ENCODE measurements at regions not wholly inside any gene's neighbourhood (a gene's known extent, or its start where the extent isn't known, plus 50 kb on each side); places are given as distances from the start of the nearest gene placed in this dataset.

DNA sequence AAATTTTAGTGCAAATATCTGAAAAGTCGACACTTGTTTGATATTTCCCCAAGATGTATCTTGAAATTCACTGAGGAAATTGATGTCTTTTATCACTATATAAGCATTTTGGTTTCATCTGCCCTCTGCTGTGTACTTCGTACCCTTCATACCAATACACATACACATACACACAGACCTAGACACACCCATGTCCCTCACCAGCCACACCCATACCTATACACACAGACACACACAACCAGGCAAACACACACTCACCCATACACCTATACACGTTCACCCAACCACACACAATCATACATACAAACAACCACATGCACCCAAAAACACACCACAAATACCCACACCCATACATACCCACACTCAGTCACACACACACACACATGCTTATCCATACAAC is 367.8 kb downstream of the HINT1 start:
- H3K27ac ChIP-seq, result no peak overlapping the region
- no peak for TF ChIP-seq POLR2A (IDR thresholded peaks at IDR 0.05)
- H3K27me3 ChIP-seq, result no peaks in the 10 kb centered on the region
- DNase-seq, result no peak
- no peaks in the 10 kb centered on the region for H3K36me3 ChIP-seq
- H3K4me3 ChIP-seq, result no peak overlapping the region
- H3K4me1 ChIP-seq, result no peaks in the 10 kb centered on the region
- H3K9me3 ChIP-seq, result no peaks in the 10 kb centered on the region

DNA sequence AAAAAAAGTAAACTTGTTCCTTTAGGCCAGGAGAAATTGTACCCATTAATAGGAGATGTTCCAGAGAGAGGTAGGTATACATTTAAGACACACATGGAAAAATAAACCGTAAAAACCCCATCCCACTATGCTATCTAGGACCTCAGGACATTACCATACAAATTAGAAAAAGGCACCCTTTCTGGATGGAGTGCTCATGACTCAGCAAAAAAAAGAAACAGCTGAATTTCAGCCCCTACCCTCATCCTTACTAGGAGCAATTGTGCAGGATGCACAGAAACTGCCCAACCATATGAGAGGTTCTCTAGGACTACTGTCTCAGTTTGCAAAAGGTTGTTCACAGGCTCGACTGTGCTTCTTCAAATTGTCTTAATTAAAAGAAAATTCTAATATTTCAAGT is 368.2 kb downstream of the HINT1 start:
- no peak for DNase-seq
- no peaks in the 10 kb centered on the region for H3K4me1 ChIP-seq
- H3K27ac ChIP-seq, result no peak overlapping the region
- no peaks in the 10 kb centered on the region for H3K27me3 ChIP-seq
- no peaks in the 10 kb centered on the region for H3K36me3 ChIP-seq
- H3K9me3 ChIP-seq, result no peaks in the 10 kb centered on the region
- TF ChIP-seq, protein P1, sequence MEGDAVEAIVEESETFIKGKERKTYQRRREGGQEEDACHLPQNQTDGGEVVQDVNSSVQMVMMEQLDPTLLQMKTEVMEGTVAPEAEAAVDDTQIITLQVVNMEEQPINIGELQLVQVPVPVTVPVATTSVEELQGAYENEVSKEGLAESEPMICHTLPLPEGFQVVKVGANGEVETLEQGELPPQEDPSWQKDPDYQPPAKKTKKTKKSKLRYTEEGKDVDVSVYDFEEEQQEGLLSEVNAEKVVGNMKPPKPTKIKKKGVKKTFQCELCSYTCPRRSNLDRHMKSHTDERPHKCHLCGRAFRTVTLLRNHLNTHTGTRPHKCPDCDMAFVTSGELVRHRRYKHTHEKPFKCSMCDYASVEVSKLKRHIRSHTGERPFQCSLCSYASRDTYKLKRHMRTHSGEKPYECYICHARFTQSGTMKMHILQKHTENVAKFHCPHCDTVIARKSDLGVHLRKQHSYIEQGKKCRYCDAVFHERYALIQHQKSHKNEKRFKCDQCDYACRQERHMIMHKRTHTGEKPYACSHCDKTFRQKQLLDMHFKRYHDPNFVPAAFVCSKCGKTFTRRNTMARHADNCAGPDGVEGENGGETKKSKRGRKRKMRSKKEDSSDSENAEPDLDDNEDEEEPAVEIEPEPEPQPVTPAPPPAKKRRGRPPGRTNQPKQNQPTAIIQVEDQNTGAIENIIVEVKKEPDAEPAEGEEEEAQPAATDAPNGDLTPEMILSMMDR (IDR thresholded peaks at IDR 0.05), result no peak
- TF ChIP-seq POLR2A (IDR thresholded peaks at IDR 0.05), result no peak
- H3K4me3 ChIP-seq, result no peak overlapping the region

DNA sequence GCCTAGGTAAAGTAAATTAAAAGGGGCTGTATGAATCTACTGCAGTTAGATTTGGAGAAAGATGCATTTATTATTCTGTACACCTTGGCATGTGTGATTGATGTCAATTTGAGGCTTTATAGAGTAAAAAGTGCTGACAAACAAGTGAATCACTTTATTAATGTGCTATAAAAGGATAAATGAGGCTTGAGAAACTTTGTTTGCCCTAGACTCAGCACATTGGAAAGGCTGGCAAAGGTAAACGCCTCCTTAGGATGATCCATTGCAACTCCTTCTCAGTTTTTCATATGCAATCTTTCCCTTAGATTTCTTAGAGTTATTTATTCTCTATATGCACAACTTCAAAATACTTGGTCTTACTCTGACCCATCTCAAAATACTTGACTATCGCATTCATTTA is 369.0 kb downstream of the HINT1 start:
- Histone ChIP-seq H3K36me3 (no peaks in the 10 kb centered on the region), H3K9me3 (no peaks in the 10 kb centered on the region), H3K4me3 (no peak overlapping the region), H3K27ac (no peak overlapping the region), H3K27me3 (no peaks in the 10 kb centered on the region), H3K4me1 (no peaks in the 10 kb centered on the region)
- DNase-seq, result no peak
- TF ChIP-seq POLR2A (IDR thresholded peaks at IDR 0.05), result no peak
- TF ChIP-seq, protein P1 (IDR thresholded peaks at IDR 0.05), result no peak

DNA sequence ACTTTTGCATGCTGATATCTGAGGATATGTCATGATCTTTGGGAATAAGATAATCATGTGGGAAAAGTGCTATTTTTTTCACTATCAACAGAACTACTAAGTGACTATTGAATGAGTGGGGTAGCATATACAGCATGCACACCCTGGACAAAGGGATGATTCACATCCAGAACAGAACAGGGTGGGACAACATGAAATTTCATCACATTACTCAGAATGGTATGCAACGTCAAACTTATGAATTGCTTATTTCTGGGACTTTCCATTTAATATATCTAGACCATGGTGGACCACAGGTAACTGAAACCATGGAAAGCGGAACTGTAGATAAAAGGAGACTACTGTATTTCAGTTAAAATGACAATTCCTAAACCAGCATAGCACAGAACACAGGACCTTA is 370.0 kb downstream of the HINT1 start:
- DNase-seq, result no peak
- no peaks in the 10 kb centered on the region for H3K36me3 ChIP-seq
- no peak overlapping the region for H3K27ac ChIP-seq
- no peaks in the 10 kb centered on the region for H3K4me1 ChIP-seq
- no peaks in the 10 kb centered on the region for H3K9me3 ChIP-seq
- no peaks in the 10 kb centered on the region for H3K27me3 ChIP-seq
- no peak for TF ChIP-seq POLR2A (IDR thresholded peaks at IDR 0.05)
- TF ChIP-seq, protein P1 (IDR thresholded peaks at IDR 0.05), result no peak
- H3K4me3 ChIP-seq, result no peak overlapping the region

DNA sequence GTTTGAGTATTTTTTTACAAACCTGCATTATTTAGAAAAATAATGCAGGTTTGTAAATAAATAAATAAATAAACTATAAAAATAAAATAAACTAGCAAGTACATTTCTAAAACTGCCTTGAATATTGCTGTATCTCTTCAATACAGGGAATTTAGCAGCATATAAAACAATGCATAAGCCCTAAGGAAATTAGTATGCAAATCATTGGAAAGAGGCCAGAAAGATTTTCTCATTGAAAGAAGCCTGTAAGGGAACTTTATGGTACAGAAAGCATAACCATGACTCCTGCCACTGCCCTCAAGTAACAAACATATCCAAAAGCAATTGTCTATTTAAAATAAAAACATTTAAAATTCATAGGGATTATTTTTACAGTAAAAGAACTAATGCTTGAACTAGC is 387.3 kb downstream of the HINT1 start:
- H3K4me1 ChIP-seq, result no peaks in the 10 kb centered on the region
- H3K36me3 ChIP-seq, result no peaks in the 10 kb centered on the region
- no peak for DNase-seq
- H3K27me3 ChIP-seq, result no peaks in the 10 kb centered on the region
- H3K27ac ChIP-seq, result no peak overlapping the region
- no peak overlapping the region for H3K4me3 ChIP-seq
- H3K9me3 ChIP-seq, result no peaks in the 10 kb centered on the region
- TF ChIP-seq POLR2A (IDR thresholded peaks at IDR 0.05), result no peak
- TF ChIP-seq, protein P1 (IDR thresholded peaks at IDR 0.05), result no peak

DNA sequence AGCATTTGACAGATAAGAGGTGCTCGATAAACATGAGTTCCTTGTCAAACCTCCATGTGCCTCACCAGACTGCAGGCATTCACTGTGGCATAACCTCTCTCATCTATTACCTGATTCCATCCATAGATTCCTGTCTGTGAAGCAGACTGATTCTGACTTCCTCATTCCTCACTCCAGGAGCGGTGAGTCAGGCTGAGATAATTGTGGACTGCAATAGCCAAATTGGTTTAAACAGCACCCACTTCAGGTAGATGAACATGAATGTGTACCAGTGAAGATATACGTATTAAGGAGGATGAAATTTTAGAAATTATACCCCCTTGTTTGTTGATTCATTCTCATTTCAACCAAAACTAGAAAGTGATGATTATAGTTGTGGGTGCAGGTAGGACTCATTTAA is 391.2 kb downstream of the HINT1 start:
- Histone ChIP-seq H3K9me3 (no peaks in the 10 kb centered on the region), H3K36me3 (no peaks in the 10 kb centered on the region), H3K4me1 (no peaks in the 10 kb centered on the region), H3K27ac (no peak overlapping the region), H3K27me3 (no peaks in the 10 kb centered on the region), H3K4me3 (no peak overlapping the region)
- no peak for DNase-seq
- TF ChIP-seq POLR2A (IDR thresholded peaks at IDR 0.05), result no peak
- TF ChIP-seq, protein P1 (IDR thresholded peaks at IDR 0.05), result no peak
